ENCODE measurements at regions not wholly inside any gene's neighbourhood (a gene's known extent, or its start where the extent isn't known, plus 50 kb on each side); places are given as distances from the start of the nearest gene placed in this dataset.

DNA sequence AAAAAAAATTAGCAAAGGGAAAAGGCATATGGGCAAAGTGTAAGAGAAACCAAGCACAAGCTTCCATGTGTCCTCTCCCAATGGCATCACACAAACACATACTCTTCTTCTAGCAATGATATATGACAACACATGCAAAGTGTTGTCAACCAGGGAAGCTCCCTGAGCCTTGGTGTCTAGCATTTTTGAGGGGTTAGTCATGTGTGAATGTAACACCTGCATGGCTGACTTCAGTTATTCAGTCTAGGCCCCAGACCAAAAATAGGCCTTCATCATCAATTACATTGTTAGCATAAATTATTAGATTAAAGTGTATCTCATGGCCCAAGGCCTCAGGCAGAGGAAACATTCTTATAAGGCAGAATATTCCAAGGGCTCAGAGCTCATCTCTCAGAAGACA, 450.0 kb downstream of the TLE1 start:
- TF ChIP-seq, protein P1, sequence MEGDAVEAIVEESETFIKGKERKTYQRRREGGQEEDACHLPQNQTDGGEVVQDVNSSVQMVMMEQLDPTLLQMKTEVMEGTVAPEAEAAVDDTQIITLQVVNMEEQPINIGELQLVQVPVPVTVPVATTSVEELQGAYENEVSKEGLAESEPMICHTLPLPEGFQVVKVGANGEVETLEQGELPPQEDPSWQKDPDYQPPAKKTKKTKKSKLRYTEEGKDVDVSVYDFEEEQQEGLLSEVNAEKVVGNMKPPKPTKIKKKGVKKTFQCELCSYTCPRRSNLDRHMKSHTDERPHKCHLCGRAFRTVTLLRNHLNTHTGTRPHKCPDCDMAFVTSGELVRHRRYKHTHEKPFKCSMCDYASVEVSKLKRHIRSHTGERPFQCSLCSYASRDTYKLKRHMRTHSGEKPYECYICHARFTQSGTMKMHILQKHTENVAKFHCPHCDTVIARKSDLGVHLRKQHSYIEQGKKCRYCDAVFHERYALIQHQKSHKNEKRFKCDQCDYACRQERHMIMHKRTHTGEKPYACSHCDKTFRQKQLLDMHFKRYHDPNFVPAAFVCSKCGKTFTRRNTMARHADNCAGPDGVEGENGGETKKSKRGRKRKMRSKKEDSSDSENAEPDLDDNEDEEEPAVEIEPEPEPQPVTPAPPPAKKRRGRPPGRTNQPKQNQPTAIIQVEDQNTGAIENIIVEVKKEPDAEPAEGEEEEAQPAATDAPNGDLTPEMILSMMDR (conservative IDR thresholded peaks at IDR 0.05): no peak
- no peak for TF ChIP-seq EZH2 (IDR thresholded peaks at IDR 0.05; ENCODE audit: low read depth)
